CD14-positive monocyte (primary cell): ENCODE measurements at regions not wholly inside any gene's neighbourhood (a gene's known extent, or its start where the extent isn't known, plus 50 kb on each side); places are given as distances from the start of the nearest gene placed in this dataset.
A peak's percentile ranks its signal among the peaks of the same experiment; 100 is the strongest.

ENCODE experiments used
- DNase-seq, 3 donors: peaks; one replicate each; pipeline ENCODE4 v3.0.0-alpha.2; 2011 to 2022
- H2AFZ ChIP-seq: 2 replicates; pipeline ENCODE4 v1.6.0; 2012; ENCODE audit warnings: mild to moderate bottlenecking, low read depth, low read length, inconsistent platforms; ENCODE audit not compliant: insufficient read depth, poor library complexity, severe bottlenecking
- H3K27ac ChIP-seq, 2 donors: 1 replicate in 1 of 2; 2 replicates in 1 of 2; pipeline ENCODE4 v1.5.1; 2012 to 2013; ENCODE audit warnings: low read length in 2 of 2, control low read depth in 1 of 2, inconsistent platforms in 1 of 2, low read depth in 1 of 2, mild to moderate bottlenecking in 1 of 2
- H3K27me3 ChIP-seq, 2 donors: one replicate each; pipeline versions ENCODE4 v1.6.0 to v1.6.1; 2011 to 2013; ENCODE audit warnings: low read length in 2 of 2; ENCODE audit not compliant: control insufficient read depth in 2 of 2, insufficient read depth in 2 of 2
- H3K36me3 ChIP-seq, 2 donors: replicated peaks in 1 of 2; 1 replicate in 1 of 2; 2 replicates in 1 of 2; pipeline versions ENCODE4 v1.5.1 to v1.6.1; 2012 to 2013; ENCODE audit warnings: low read length in 2 of 2, control low read depth in 1 of 2, inconsistent platforms in 1 of 2, mild to moderate bottlenecking in 1 of 2; ENCODE audit not compliant: insufficient read depth in 2 of 2, control insufficient read depth in 1 of 2
- H3K4me1 ChIP-seq, 2 donors: 1 replicate in 1 of 2; 2 replicates in 1 of 2; pipeline versions ENCODE4 v1.5.1 to v1.6.1; 2012 to 2013; ENCODE audit warnings: low read length in 2 of 2, control low read depth in 1 of 2, inconsistent platforms in 1 of 2, mild to moderate bottlenecking in 1 of 2, moderate library complexity in 1 of 2; ENCODE audit not compliant: insufficient read depth in 2 of 2, control insufficient read depth in 1 of 2
- H3K4me2 ChIP-seq: replicated peaks from 2 replicates; pipeline ENCODE3; 2012; ENCODE audit warnings: low read length, moderate library complexity, mild to moderate bottlenecking; ENCODE audit not compliant: poor library complexity, severe bottlenecking; ENCODE audit errors: extremely low read depth
- H3K4me3 ChIP-seq, 3 experiments: fragments of 200-600 bp in 1 of 3; sonication (generic) in 1 of 3; replicated peaks in 1 of 3; 1 replicate in 2 of 3; 2 replicates in 1 of 3; pipeline ENCODE4 v1.5.1; 2011 to 2013; ENCODE audit warnings: low read length in 3 of 3, mild to moderate bottlenecking in 3 of 3, control low read depth in 2 of 3, low read depth in 2 of 3, inconsistent platforms in 1 of 3, moderate library complexity in 1 of 3
- H3K79me2 ChIP-seq: 2 replicates; pipeline ENCODE4 v1.6.0; 2012; ENCODE audit warnings: mild to moderate bottlenecking, control low read depth, inconsistent platforms, low read length, moderate library complexity; ENCODE audit not compliant: insufficient read depth
- H3K9ac ChIP-seq: 2 replicates; pipeline ENCODE4 v1.6.0; 2017; ENCODE audit warnings: low read length, mild to moderate bottlenecking; ENCODE audit not compliant: insufficient read depth, poor library complexity, severe bottlenecking
- H3K9me3 ChIP-seq, 2 donors: replicated peaks in 1 of 2; 1 replicate in 1 of 2; 2 replicates in 1 of 2; pipeline versions ENCODE4 v1.5.1 to v1.6.1; 2012 to 2013; ENCODE audit warnings: low read length in 2 of 2, control low read depth in 1 of 2; ENCODE audit not compliant: control insufficient read depth in 1 of 2, insufficient read depth in 1 of 2
- H4K20me1 ChIP-seq: 2 replicates; pipeline ENCODE4 v1.6.0; 2012; ENCODE audit warnings: mild to moderate bottlenecking, low read length, control low read depth, moderate library complexity; ENCODE audit not compliant: insufficient read depth
- H3K27ac Mint-ChIP-seq, 7 donors: one replicate each; pipeline ENCODE4 v1.8.0; 2020; ENCODE audit warnings: mild to moderate bottlenecking in 7 of 7, mixed read lengths in 7 of 7, moderate library complexity in 6 of 7, inconsistent platforms in 2 of 7
- H3K27me3 Mint-ChIP-seq, 3 donors: one replicate each; pipeline ENCODE4 v1.8.0; 2021 to 2022; ENCODE audit warnings: low read depth in 3 of 3, mild to moderate bottlenecking in 3 of 3, mixed read lengths in 3 of 3, moderate library complexity in 3 of 3, inconsistent platforms in 1 of 3
- H3K36me3 Mint-ChIP-seq, 2 donors: one replicate each; pipeline ENCODE4 v1.8.0; 2020; ENCODE audit warnings: mixed read lengths in 2 of 2, inconsistent platforms in 1 of 2, mild to moderate bottlenecking in 1 of 2
- H3K4me1 Mint-ChIP-seq: one replicate; pipeline ENCODE4 v1.8.0; 2020; ENCODE audit warnings: mild to moderate bottlenecking, mixed read lengths
- H3K4me3 Mint-ChIP-seq, 2 donors: one replicate each; pipeline ENCODE4 v1.8.0; 2020; ENCODE audit warnings: mild to moderate bottlenecking in 2 of 2, mixed read lengths in 2 of 2, moderate library complexity in 1 of 2
- H3K9me3 Mint-ChIP-seq, 7 donors: one replicate each; pipeline ENCODE4 v1.8.0; 2020 to 2022; ENCODE audit warnings: mixed read lengths in 7 of 7, mild to moderate bottlenecking in 6 of 7, moderate library complexity in 6 of 7, inconsistent platforms in 2 of 7
- CTCF ChIP-seq: fragments of 200-600 bp; IDR thresholded peaks from one replicate; pipeline ENCODE4 v1.8.0; 2022; ENCODE audit warnings: antibody characterized with exemption, mild to moderate bottlenecking
- WGBS: methylation state at CpG from one replicate; pipeline ENCODE4 v1.1.5; 2013; ENCODE audit warnings: missing lambda C conversion rate; ENCODE audit not compliant: insufficient coverage; 5-methylcytosine and 5-hydroxymethylcytosine counted together
- intact Hi-C, 2 donors: fragments of 100-400 bp; cut with micrococcal nuclease; formaldehyde crosslinking; loops; one replicate each; pipeline versions ENCODE4 v1.15.0 to v1.15.1; 2023

GRCh38 chr17:65370669-65371131, 190.7 kb downstream of the AXIN2 start:
- 12% methylated on average over 13 of the region's 15 CpGs for WGBS
- Mint-ChIP-seq H3K36me3 (no peaks in the 10 kb centered on the region), H3K9me3 (peaks cover 0 to 14% (median 2%) of the 10 kb centered on the region in 7 donors), H3K27me3 (peaks cover 0 to 22% (median 12%) of the 10 kb centered on the region in 3 donors), H3K4me3 (no peak overlapping the region), H3K27ac (no peak overlapping the region), H3K4me1 (no peaks in the 10 kb centered on the region)
- no peak overlapping the region for H2AFZ ChIP-seq
- H3K4me3 ChIP-seq: no peak overlapping the region
- intact Hi-C loops: no loop called here
- no peaks in the 10 kb centered on the region for H3K27me3 ChIP-seq
- no peaks in the 10 kb centered on the region for H3K79me2 ChIP-seq
- no peak for TF ChIP-seq CTCF
- H3K4me1 ChIP-seq: no peaks in the 10 kb centered on the region
- H3K27ac ChIP-seq: no peak overlapping the region
- no peak overlapping the region for H3K4me2 ChIP-seq
- H3K9me3 ChIP-seq: peaks cover 0 to 2% of the 10 kb centered on the region in 2 donors
- no peak for DNase-seq
- H4K20me1 ChIP-seq: no peaks in the 10 kb centered on the region
- no peaks in the 10 kb centered on the region for H3K36me3 ChIP-seq
- no peak overlapping the region for H3K9ac ChIP-seq

DNA sequence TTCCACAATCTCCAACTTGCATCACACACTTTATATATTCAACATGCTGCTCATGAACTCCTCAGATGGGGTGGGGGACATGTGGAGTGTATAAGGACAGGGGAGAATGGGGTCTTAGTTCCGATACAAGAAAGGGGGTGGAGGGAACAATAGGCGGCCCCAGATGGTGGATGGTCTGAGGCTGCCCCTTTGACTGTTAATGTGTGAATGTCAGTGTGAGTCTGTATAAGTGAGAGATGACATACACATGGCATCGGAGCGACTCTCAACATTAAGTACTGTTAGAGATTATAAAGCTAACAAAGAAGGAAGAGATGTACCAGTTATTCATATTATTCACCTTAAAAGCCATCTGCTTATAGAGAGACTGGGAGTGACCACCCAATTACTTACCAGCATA, 193.1 kb downstream of the AXIN2 start:
- Histone ChIP-seq H3K4me2 (no peak overlapping the region), H3K27ac (no peak overlapping the region), H3K27me3 (no peaks in the 10 kb centered on the region), H4K20me1 (no peaks in the 10 kb centered on the region), H3K9ac (no peak overlapping the region), H3K36me3 (no peaks in the 10 kb centered on the region), H2AFZ (no peak overlapping the region), H3K4me1 (no peaks in the 10 kb centered on the region), H3K79me2 (no peaks in the 10 kb centered on the region), H3K4me3 (no peak overlapping the region), H3K9me3 (peaks cover 0 to 2% of the 10 kb centered on the region in 2 donors)
- no peak for TF ChIP-seq CTCF
- 92% methylated on average over 2 of the region's 4 CpGs for WGBS
- DNase-seq: no peak
- Mint-ChIP-seq H3K4me1 (no peaks in the 10 kb centered on the region), H3K27ac (peak overlapping the region in 1 of 7 donors; percentile 37), H3K4me3 (no peak overlapping the region), H3K9me3 (peaks cover 0 to 14% (median 4%) of the 10 kb centered on the region in 7 donors), H3K36me3 (no peaks in the 10 kb centered on the region), H3K27me3 (peaks cover 3 to 17% (median 12%) of the 10 kb centered on the region in 3 donors)
- intact Hi-C loops: no loop called here
